ENCODE measurements at regions not wholly inside any gene's neighbourhood (a gene's known extent, or its start where the extent isn't known, plus 50 kb on each side); places are given as distances from the start of the nearest gene placed in this dataset.

GRCh38 chr2:242054406-242054805, 184.9 kb downstream of the RTP5 start:
- H3K27me3 Mint-ChIP-seq (ENCODE audit: low read depth), result peaks cover 78% of the 10 kb centered on the region
- no peaks in the 10 kb centered on the region for H3K9me3 Mint-ChIP-seq
- H3K4me3 Mint-ChIP-seq, result no peak overlapping the region
- H3K4me1 Mint-ChIP-seq, result no peaks in the 10 kb centered on the region
- TF ChIP-seq CTCF (IDR thresholded peaks at IDR 0.05; ENCODE audit: unreplicated experiment), result no peak
- no peaks in the 10 kb centered on the region for H3K36me3 Mint-ChIP-seq
- DNase-seq (ENCODE audit: low spot score in 2 of 2, unreplicated experiment in 2 of 2), result no peak
- no peak overlapping the region for H3K27ac Mint-ChIP-seq

GRCh38 chr2:242054881-242055801, 185.6 kb downstream of the RTP5 start:
- no peak for DNase-seq (ENCODE audit: low spot score in 2 of 2, unreplicated experiment in 2 of 2)
- TF ChIP-seq CTCF (IDR thresholded peaks at IDR 0.05; ENCODE audit: unreplicated experiment), result no peak
- peaks cover 78% of the 10 kb centered on the region for H3K27me3 Mint-ChIP-seq (ENCODE audit: low read depth)
- no peaks in the 10 kb centered on the region for H3K36me3 Mint-ChIP-seq
- H3K4me1 Mint-ChIP-seq, result no peaks in the 10 kb centered on the region
- H3K4me3 Mint-ChIP-seq, result no peak overlapping the region
- H3K9me3 Mint-ChIP-seq, result no peaks in the 10 kb centered on the region
- H3K27ac Mint-ChIP-seq, result no peak overlapping the region

GRCh38 chr2:242056026-242056425, 186.5 kb downstream of the RTP5 start:
- no peaks in the 10 kb centered on the region for H3K36me3 Mint-ChIP-seq
- no peak overlapping the region for H3K4me3 Mint-ChIP-seq
- H3K27ac Mint-ChIP-seq, result no peak overlapping the region
- H3K9me3 Mint-ChIP-seq, result peaks cover 6% of the 10 kb centered on the region
- TF ChIP-seq CTCF (IDR thresholded peaks at IDR 0.05; ENCODE audit: unreplicated experiment), result no peak
- no peaks in the 10 kb centered on the region for H3K4me1 Mint-ChIP-seq
- no peak for DNase-seq (ENCODE audit: low spot score in 2 of 2, unreplicated experiment in 2 of 2)
- H3K27me3 Mint-ChIP-seq (ENCODE audit: low read depth), result peaks cover 70% of the 10 kb centered on the region

- H3K27me3 Mint-ChIP-seq (ENCODE audit: low read depth), result peaks cover 63% of the 10 kb centered on the region
- no peaks in the 10 kb centered on the region for H3K36me3 Mint-ChIP-seq
- H3K4me3 Mint-ChIP-seq, result no peak overlapping the region
- no peak for DNase-seq (ENCODE audit: low spot score in 2 of 2, unreplicated experiment in 2 of 2)
- no peaks in the 10 kb centered on the region for H3K4me1 Mint-ChIP-seq
- no peak overlapping the region for H3K27ac Mint-ChIP-seq
- TF ChIP-seq CTCF (IDR thresholded peaks at IDR 0.05; ENCODE audit: unreplicated experiment), result no peak
- peaks cover 6% of the 10 kb centered on the region for H3K9me3 Mint-ChIP-seq
These were observed 187.3 kb downstream of the RTP5 start for GRCh38 chr2:242056785-242057184.

GRCh38 chr2:242057379-242058040, 188.0 kb downstream of the RTP5 start:
- no peak for TF ChIP-seq CTCF (IDR thresholded peaks at IDR 0.05; ENCODE audit: unreplicated experiment)
- Mint-ChIP-seq H3K36me3 (no peaks in the 10 kb centered on the region), H3K4me1 (no peaks in the 10 kb centered on the region), H3K27me3 (ENCODE audit: low read depth) (peaks cover 57% of the 10 kb centered on the region), H3K9me3 (peaks cover 6% of the 10 kb centered on the region), H3K27ac (no peak overlapping the region), H3K4me3 (no peak overlapping the region)
- no peak for DNase-seq (ENCODE audit: low spot score in 2 of 2, unreplicated experiment in 2 of 2)

All from mesothelial cell of epicardium (in vitro differentiated cells).